Type B pancreatic cell (in vitro differentiated cells): ENCODE measurements at regions not wholly inside any gene's neighbourhood (a gene's known extent, or its start where the extent isn't known, plus 50 kb on each side); places are given as distances from the start of the nearest gene placed in this dataset.

Experiments used
- DNase-seq: peaks from one replicate; pipeline ENCODE4 v3.0.0; 2021; ENCODE audit warnings: mixed read lengths; ENCODE audit not compliant: unreplicated experiment; ENCODE audit errors: extremely low spot score
- H3K27ac Mint-ChIP-seq: 2 replicates; pipeline ENCODE4 v1.8.0; 2021; ENCODE audit warnings: mild to moderate bottlenecking, mixed read lengths
- H3K27me3 Mint-ChIP-seq: 2 replicates; pipeline ENCODE4 v1.8.0; 2021; ENCODE audit warnings: mixed read lengths
- H3K36me3 Mint-ChIP-seq: 2 replicates; pipeline ENCODE4 v1.8.0; 2021; ENCODE audit warnings: mixed read lengths
- H3K4me1 Mint-ChIP-seq: one replicate; pipeline ENCODE4 v1.8.0; 2021; ENCODE audit warnings: mixed read lengths; ENCODE audit not compliant: unreplicated experiment
- H3K4me3 Mint-ChIP-seq: 2 replicates; pipeline ENCODE4 v1.8.0; 2021; ENCODE audit warnings: mild to moderate bottlenecking, mixed read lengths
- H3K9me3 Mint-ChIP-seq: 2 replicates; pipeline ENCODE4 v1.8.0; 2021; ENCODE audit warnings: mixed read lengths
- TF ChIP-seq, protein P1 (sequence below): fragments of 200-600 bp; sonication (generic); conservative IDR thresholded peaks from 2 replicates; pipeline ENCODE4 v1.5.0; 2021; ENCODE audit warnings: antibody characterized with exemption, mild to moderate bottlenecking

DNA sequence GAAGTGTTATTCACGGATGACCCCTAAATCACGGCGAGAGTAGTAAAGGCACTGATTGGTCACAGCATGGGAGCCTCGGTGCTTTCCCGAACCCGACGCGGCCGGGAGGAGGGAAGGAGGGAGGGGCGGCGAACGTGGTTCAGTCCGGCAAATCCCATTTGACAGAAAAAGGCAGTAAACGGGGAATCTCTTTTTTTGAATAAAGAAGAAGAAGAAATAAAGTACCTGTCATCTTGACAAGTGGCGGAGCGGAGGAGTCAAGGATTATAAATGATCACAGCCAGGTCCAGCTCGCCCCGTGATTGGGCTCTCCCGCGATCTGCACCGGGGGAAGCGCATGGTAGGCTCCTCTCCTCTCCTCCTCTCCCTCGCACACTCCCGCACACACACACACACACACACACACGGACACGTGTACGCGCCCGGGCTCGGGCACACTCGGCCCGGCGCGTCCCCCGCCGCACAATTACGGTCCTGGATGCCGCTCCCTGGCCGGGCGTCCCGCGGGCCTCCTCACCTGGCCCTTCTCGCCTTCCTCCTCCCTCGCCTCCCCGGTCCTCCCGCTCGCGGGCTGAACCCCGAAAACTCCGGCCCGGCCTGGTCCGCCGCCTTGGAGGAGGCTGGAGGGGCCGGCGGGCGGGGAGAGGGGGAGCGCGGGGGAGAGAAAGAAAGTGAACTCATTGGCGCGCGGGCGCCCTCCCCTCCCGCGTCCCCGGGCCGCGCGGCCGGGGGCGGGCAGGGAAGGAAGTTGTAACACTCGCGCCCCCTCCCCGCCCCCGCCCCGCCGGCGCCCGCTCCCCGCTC is 99.2 kb upstream of the TENM3 start:
- peaks cover 34% of the 10 kb centered on the region for H3K4me1 Mint-ChIP-seq
- peaks cover 58% of the 10 kb centered on the region for H3K27me3 Mint-ChIP-seq

DNA sequence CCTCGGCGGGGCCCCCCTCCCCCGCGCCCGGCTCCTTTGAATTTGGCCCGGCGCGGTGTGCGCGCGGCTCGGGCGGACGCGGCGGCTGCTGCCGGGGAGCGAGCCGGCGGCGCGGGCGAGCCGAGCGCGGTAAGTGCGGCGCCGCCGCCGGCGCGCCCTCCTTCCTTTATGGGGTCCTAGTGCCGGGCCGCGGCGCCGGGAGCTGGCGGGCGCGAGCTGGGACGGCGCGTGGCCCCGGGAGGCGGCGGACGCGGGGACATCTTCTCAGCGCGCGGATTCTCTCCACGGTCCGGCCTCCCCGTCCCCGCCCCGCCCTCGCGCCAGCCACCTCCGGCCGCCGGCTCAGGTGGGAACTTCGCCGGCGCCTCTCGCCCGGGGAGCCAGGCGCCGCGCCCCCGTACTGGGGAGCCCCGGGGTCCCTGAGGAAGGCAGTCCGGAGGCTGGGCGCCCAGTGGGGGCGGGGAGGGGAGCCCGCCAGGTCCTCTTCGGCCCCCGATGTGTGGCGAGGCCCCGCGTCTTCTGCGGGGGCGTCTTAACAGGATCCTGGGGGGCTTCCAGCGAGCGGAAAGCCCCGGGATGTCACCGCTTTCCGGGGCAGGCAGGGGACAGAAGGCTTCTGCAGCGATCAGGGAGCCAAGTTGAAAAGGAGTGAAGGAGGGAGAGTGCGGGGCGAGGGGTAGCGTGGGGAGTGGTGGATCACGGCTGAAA is 98.4 kb upstream of the TENM3 start:
- H3K36me3 Mint-ChIP-seq: no peaks in the 10 kb centered on the region
- H3K27me3 Mint-ChIP-seq: peaks cover 51% of the 10 kb centered on the region
- H3K9me3 Mint-ChIP-seq: no peaks in the 10 kb centered on the region
- TF ChIP-seq, protein P1, sequence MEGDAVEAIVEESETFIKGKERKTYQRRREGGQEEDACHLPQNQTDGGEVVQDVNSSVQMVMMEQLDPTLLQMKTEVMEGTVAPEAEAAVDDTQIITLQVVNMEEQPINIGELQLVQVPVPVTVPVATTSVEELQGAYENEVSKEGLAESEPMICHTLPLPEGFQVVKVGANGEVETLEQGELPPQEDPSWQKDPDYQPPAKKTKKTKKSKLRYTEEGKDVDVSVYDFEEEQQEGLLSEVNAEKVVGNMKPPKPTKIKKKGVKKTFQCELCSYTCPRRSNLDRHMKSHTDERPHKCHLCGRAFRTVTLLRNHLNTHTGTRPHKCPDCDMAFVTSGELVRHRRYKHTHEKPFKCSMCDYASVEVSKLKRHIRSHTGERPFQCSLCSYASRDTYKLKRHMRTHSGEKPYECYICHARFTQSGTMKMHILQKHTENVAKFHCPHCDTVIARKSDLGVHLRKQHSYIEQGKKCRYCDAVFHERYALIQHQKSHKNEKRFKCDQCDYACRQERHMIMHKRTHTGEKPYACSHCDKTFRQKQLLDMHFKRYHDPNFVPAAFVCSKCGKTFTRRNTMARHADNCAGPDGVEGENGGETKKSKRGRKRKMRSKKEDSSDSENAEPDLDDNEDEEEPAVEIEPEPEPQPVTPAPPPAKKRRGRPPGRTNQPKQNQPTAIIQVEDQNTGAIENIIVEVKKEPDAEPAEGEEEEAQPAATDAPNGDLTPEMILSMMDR: no peak
- peaks cover 34% of the 10 kb centered on the region for H3K4me1 Mint-ChIP-seq
- peak overlapping the region; percentile 99 for H3K4me3 Mint-ChIP-seq
- no peak for DNase-seq
- peak overlapping the region; percentile 98 for H3K27ac Mint-ChIP-seq

More for the DNA sequence above, 99.2 kb upstream of the TENM3 start:
- DNase-seq: peak; percentile 83
- TF ChIP-seq, protein P1: no peak
- peak overlapping the region; percentile 97 for H3K4me3 Mint-ChIP-seq
- H3K27ac Mint-ChIP-seq: peak overlapping the region; percentile 94
- no peaks in the 10 kb centered on the region for H3K36me3 Mint-ChIP-seq
- no peaks in the 10 kb centered on the region for H3K9me3 Mint-ChIP-seq

DNA sequence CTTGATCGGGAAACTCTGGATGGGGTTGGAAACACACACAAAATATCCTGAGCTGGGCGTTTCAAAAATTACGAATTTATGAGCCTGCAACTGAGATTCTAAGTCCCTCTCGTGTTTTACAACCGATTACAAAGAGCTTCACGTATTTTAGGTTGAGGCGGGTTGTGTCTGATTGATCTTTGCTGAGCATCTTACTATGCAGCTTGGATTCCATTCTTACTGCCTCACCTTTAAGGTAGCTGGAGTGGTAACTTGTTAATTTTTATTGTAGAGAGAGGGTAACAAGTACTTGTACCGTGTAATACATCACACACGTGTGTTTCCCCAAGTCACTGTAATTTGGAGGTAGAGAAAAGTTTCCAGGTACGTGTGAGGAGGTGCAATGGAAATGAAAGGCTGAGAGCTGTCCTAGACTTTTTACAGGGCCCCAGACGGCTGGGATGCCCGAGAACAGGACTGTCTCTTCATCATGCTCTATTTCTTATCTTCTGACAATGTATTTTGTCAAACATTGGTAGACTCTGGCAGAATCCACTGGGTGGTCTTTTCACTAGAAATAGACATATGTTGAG is 97.8 kb upstream of the TENM3 start:
- peak overlapping the region; percentile 99 for H3K4me3 Mint-ChIP-seq
- peak overlapping the region; percentile 98 for H3K27ac Mint-ChIP-seq
- H3K4me1 Mint-ChIP-seq: peaks cover 34% of the 10 kb centered on the region
- no peaks in the 10 kb centered on the region for H3K9me3 Mint-ChIP-seq
- peaks cover 47% of the 10 kb centered on the region for H3K27me3 Mint-ChIP-seq
- DNase-seq: no peak
- H3K36me3 Mint-ChIP-seq: no peaks in the 10 kb centered on the region
- TF ChIP-seq, protein P1: no peak

DNA sequence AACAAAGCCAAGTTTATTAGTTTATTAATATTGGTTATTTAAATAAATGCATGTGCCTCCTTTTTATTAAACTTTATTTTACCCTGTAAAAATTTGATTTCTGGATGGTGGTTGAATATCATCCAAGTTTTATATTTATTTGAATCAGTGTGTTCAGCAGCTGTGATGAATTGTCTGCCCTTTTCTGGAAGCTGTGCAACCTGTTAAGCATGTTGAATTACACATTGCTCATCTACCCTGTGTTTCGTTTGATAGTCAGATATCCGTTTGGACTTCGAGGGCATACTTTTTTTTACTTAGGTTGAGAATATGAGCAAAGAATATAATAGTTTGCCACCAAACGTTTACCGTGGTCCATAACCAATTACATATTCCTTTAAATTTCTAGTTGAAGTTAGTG is 95.8 kb upstream of the TENM3 start:
- Mint-ChIP-seq H3K36me3 (no peaks in the 10 kb centered on the region), H3K27ac (peak overlapping the region; percentile 19), H3K27me3 (peaks cover 30% of the 10 kb centered on the region), H3K4me3 (peak overlapping the region; percentile 64), H3K4me1 (peaks cover 22% of the 10 kb centered on the region), H3K9me3 (no peaks in the 10 kb centered on the region)
- TF ChIP-seq, protein P1: no peak
- no peak for DNase-seq

DNA sequence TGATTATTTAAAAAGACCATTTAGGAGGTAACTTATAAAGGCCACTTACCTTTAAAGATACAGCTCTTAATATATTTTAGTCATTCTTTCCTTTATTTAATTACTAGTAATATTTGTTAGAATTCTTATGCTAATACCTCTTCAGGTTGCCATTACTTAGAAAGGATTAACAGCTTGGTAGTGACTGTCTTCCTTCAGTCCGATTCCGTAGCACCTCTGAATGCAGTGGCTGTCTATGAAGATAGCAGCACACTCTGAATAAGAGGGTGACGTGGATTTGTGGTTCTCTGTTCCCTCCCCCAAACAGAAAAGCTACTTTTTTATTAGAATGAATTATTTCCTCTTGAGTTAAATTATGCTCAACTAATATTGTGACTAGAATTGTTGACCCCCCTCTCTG is 92.6 kb upstream of the TENM3 start:
- Mint-ChIP-seq H3K4me3 (no peak overlapping the region), H3K27me3 (peaks cover 9% of the 10 kb centered on the region), H3K4me1 (peaks cover 14% of the 10 kb centered on the region), H3K9me3 (no peaks in the 10 kb centered on the region), H3K36me3 (no peaks in the 10 kb centered on the region), H3K27ac (no peak overlapping the region)
- TF ChIP-seq, protein P1: no peak
- DNase-seq: no peak
